ENCODE measurements at regions not wholly inside any gene's neighbourhood (a gene's known extent, or its start where the extent isn't known, plus 50 kb on each side); places are given as distances from the start of the nearest gene placed in this dataset.
A peak's percentile ranks its signal among the peaks of the same experiment; 100 is the strongest.

- TF ChIP-seq GABPB1 (CRISPR knock-in tag; IDR thresholded peaks at IDR 0.05) (no peak), REXO4 (CRISPR knock-in tag; IDR thresholded peaks at IDR 0.05; ENCODE audit: borderline replicate concordance) (no peak), NFKBIZ (CRISPR knock-in tag; IDR thresholded peaks at IDR 0.05) (no peak), ZNF224 (CRISPR knock-in tag; IDR thresholded peaks at IDR 0.05) (no peak), PCBP1 (IDR thresholded peaks at IDR 0.05; ENCODE audit: borderline replicate concordance, low read depth, low read length) (no peak), MLX (CRISPR knock-in tag; IDR thresholded peaks at IDR 0.05) (peak; percentile 77), PAX8 (CRISPR knock-in tag; IDR thresholded peaks at IDR 0.05; ENCODE audit: borderline replicate concordance) (no peak), ATF5 (CRISPR knock-in tag; IDR thresholded peaks at IDR 0.05; ENCODE audit: low read depth) (no peak), ZSCAN31 (CRISPR knock-in tag; IDR thresholded peaks at IDR 0.05; ENCODE audit: low read depth) (peak; percentile 56; the same call in 1 of the 2 replicates), NFRKB (IDR thresholded peaks at IDR 0.05) (no peak), SMYD3 (CRISPR knock-in tag; IDR thresholded peaks at IDR 0.05) (no peak), GFI1 (CRISPR knock-in tag; IDR thresholded peaks at IDR 0.05; ENCODE audit: borderline replicate concordance) (0 out of 2 replicates have a peak, but pooled peaks have one; percentile 18), ZNF124 (CRISPR knock-in tag; IDR thresholded peaks at IDR 0.05) (no peak), ZNF563 (CRISPR knock-in tag; IDR thresholded peaks at IDR 0.05) (no peak), ZSCAN9 (CRISPR knock-in tag; IDR thresholded peaks at IDR 0.05; ENCODE audit: borderline replicate concordance) (peak; percentile 63; the same call in 1 of the 2 replicates), ZEB1 (IDR thresholded peaks at IDR 0.05; ENCODE audit: insufficient replicate concordance, low read depth) (no peak), HNF4A (CRISPR knock-in tag; IDR thresholded peaks at IDR 0.05) (peak; percentile 48; the same call in 1 of the 2 replicates), ZFY (CRISPR knock-in tag; IDR thresholded peaks at IDR 0.05) (no peak), ZC3H4 (CRISPR knock-in tag; IDR thresholded peaks at IDR 0.05; ENCODE audit: borderline replicate concordance) (0 out of 2 replicates have a peak, but pooled peaks have one; percentile 50), DRAP1 (CRISPR knock-in tag; IDR thresholded peaks at IDR 0.05) (no peak), ZNF329 (CRISPR knock-in tag; IDR thresholded peaks at IDR 0.05; ENCODE audit: low read depth) (no peak), MBD4 (IDR thresholded peaks at IDR 0.05; ENCODE audit: borderline replicate concordance, low read length) (no peak), ZNF720 (CRISPR knock-in tag; IDR thresholded peaks at IDR 0.05) (no peak), ZFAT (CRISPR knock-in tag; conservative IDR thresholded peaks at IDR 0.05) (no peak), HNF1A (IDR thresholded peaks at IDR 0.05; ENCODE audit: low read depth) (0 out of 2 replicates have a peak, but pooled peaks have one; percentile 41), HNF1A (CRISPR knock-in tag; IDR thresholded peaks at IDR 0.05; ENCODE audit: borderline replicate concordance) (no peak), ZNF724P (CRISPR knock-in tag; IDR thresholded peaks at IDR 0.05; ENCODE audit: borderline replicate concordance) (no peak), IRF2 (CRISPR knock-in tag; IDR thresholded peaks at IDR 0.05) (peak; percentile 14)
These were observed 219.8 kb upstream of the STXBP5 start (continued) for GRCh38 chr6:146984251-146984924.
